SK-N-SH (cell line): ENCODE measurements at regions not wholly inside any gene's neighbourhood (a gene's known extent, or its start where the extent isn't known, plus 50 kb on each side); places are given as distances from the start of the nearest gene placed in this dataset.

ENCODE experiments used
- EP300 ChIP-seq, 2 experiments: IDR thresholded peaks; 2 replicates each; pipeline versions ENCODE4 v1.4.0 to v1.6.1; 2012; ENCODE audit warnings: borderline replicate concordance in 1 of 2, low read depth in 1 of 2, low read length in 1 of 2
- IRF3 ChIP-seq: fragments of 150-350 bp; IDR thresholded peaks from 2 replicates; pipeline ENCODE4 v1.6.1; 2016; ENCODE audit warnings: mild to moderate bottlenecking, low read depth, low read length
- JUND ChIP-seq: IDR thresholded peaks from 2 replicates; pipeline ENCODE4 v1.4.0; 2012
- NRF1 ChIP-seq: IDR thresholded peaks from 2 replicates; pipeline ENCODE4 v1.6.1; 2012; ENCODE audit warnings: low read depth, mild to moderate bottlenecking, low read length
- RCOR1 ChIP-seq: fragments of 150-350 bp; IDR thresholded peaks from 2 replicates; pipeline ENCODE4 v1.6.1; 2017; ENCODE audit warnings: antibody characterized with exemption, low read length
- REST ChIP-seq: IDR thresholded peaks from 2 replicates; pipeline ENCODE4 v1.6.1; 2012; ENCODE audit warnings: mild to moderate bottlenecking, low read depth, low read length, moderate library complexity
- SIN3A ChIP-seq: IDR thresholded peaks from 2 replicates; pipeline ENCODE4 v1.6.1; 2012; ENCODE audit warnings: low read depth, mild to moderate bottlenecking, low read length, moderate library complexity, borderline replicate concordance
- TAF1 ChIP-seq: IDR thresholded peaks from 2 replicates; pipeline ENCODE4 v1.6.1; 2012; ENCODE audit warnings: low read depth, mild to moderate bottlenecking, low read length, moderate library complexity, borderline replicate concordance
- TEAD4 ChIP-seq: IDR thresholded peaks from 2 replicates; pipeline ENCODE4 v1.4.0; 2012; ENCODE audit warnings: mild to moderate bottlenecking, borderline replicate concordance; ENCODE audit not compliant: insufficient read depth
- TF ChIP-seq, protein P1 (sequence below): IDR thresholded peaks from 2 replicates; pipeline ENCODE4 v1.4.0; 2012; ENCODE audit warnings: low read depth, borderline replicate concordance
- TF ChIP-seq, protein P2 (sequence below): fragments of 200-600 bp; sonication (generic); IDR thresholded peaks from 2 replicates; pipeline ENCODE4 v1.6.1; 2017; ENCODE audit warnings: antibody characterized with exemption, mild to moderate bottlenecking, moderate library complexity

- TF ChIP-seq, protein P1, sequence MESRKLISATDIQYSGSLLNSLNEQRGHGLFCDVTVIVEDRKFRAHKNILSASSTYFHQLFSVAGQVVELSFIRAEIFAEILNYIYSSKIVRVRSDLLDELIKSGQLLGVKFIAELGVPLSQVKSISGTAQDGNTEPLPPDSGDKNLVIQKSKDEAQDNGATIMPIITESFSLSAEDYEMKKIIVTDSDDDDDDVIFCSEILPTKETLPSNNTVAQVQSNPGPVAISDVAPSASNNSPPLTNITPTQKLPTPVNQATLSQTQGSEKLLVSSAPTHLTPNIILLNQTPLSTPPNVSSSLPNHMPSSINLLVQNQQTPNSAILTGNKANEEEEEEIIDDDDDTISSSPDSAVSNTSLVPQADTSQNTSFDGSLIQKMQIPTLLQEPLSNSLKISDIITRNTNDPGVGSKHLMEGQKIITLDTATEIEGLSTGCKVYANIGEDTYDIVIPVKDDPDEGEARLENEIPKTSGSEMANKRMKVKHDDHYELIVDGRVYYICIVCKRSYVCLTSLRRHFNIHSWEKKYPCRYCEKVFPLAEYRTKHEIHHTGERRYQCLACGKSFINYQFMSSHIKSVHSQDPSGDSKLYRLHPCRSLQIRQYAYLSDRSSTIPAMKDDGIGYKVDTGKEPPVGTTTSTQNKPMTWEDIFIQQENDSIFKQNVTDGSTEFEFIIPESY, result no peak
- TF ChIP-seq JUND (no peak), RCOR1 (no peak), REST (no peak), TAF1 (no peak), EP300 (IDR thresholded peaks at IDR 0.05; ENCODE audit: borderline replicate concordance in 1 of 2, low read depth in 1 of 2, low read length in 1 of 2) (no peak), SIN3A (no peak), TEAD4 (no peak), IRF3 (no peak), NRF1 (no peak)
- TF ChIP-seq, protein P2, sequence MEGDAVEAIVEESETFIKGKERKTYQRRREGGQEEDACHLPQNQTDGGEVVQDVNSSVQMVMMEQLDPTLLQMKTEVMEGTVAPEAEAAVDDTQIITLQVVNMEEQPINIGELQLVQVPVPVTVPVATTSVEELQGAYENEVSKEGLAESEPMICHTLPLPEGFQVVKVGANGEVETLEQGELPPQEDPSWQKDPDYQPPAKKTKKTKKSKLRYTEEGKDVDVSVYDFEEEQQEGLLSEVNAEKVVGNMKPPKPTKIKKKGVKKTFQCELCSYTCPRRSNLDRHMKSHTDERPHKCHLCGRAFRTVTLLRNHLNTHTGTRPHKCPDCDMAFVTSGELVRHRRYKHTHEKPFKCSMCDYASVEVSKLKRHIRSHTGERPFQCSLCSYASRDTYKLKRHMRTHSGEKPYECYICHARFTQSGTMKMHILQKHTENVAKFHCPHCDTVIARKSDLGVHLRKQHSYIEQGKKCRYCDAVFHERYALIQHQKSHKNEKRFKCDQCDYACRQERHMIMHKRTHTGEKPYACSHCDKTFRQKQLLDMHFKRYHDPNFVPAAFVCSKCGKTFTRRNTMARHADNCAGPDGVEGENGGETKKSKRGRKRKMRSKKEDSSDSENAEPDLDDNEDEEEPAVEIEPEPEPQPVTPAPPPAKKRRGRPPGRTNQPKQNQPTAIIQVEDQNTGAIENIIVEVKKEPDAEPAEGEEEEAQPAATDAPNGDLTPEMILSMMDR, result no peak
Observed at GRCh38 chr9:107675351-107676259, 186.0 kb upstream of the KLF4 start.
